ENCODE measurements at regions not wholly inside any gene's neighbourhood (a gene's known extent, or its start where the extent isn't known, plus 50 kb on each side); places are given as distances from the start of the nearest gene placed in this dataset.
"Not testable (repeated sequence)": the region's sequence is repeated elsewhere in the genome, so short reads cannot be mapped to it uniquely, and the experiment has no call there.

DNA sequence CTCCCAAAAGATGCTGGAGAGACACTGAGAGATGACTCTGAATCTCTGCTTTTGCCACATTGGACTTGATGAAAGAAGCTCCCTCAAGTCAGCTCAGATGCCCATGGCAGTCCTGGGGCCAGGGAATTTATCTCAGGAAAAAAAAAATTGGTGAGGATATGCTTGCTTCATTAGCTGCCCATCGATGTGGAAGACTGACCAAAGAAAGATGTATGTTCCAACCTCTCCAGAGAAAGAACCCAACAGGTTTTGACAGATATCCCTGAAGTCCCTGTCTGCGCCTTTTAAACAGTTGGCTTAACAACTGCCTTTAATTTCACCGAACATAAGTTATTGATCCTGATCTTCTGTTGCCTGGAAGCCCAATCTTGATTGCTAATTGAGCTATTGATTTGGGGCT lies 137.4 kb downstream of the TMEM114 start:
- DNase-seq: no peak

DNA sequence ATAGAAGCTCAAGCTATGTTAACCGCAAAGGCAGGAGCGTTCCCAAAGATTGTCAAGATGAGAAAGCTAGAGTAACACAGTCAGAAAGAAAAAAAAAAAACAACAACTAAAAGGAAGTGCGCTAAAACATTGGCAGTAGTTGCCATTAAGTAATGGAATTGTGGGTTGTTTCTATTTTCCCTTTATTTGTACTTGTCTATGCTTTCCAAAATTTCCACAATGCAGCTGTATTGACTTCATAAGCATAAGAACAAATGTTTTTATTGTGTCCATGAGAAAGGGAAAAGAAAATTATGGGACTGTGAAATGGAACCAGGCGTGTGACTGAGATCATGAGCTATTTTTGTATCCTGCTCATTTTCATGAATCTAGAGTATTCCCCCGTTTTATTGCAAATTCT lies 153.4 kb downstream of the TMEM114 start:
- no peak for DNase-seq

DNA sequence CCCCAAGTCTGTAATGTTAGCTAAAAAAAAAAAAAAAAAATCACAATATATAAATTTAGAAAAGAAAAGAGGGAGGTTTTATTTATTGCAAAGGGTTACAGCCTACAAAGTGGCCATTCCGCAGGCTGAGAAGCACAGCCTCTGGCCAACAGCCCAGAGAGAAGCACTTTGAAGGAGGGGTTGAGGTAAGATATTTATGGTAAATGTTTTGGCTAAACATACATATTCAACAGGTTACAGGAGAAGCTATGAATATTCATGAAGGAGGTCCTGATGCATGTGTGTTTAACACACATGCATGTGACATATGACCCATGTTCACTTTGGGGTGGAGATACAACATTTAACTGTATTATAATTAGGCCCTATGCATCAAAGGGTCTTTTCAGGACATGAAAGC lies 158.5 kb downstream of the TMEM114 start:
- DNase-seq: no peak

DNA sequence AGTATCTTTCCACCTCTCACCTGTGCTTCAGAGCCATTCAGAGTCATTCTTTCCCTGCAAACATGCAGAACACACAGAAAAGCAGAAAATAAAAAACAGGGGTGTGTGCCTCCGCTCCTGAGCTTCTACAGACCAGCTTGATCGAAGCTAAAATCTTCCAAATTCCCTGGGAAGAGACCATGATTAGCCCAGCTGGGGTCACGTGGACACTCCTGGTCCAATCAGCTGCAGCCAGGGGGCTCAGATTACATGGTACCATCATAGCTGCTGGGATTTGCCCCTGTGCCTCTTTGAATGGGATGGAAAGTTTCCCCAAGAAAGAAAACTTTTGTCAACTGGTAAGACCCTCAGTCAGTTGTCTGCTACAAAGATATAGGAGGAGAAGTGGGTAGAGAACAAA lies 159.9 kb downstream of the TMEM114 start:
- DNase-seq: no peak

DNA sequence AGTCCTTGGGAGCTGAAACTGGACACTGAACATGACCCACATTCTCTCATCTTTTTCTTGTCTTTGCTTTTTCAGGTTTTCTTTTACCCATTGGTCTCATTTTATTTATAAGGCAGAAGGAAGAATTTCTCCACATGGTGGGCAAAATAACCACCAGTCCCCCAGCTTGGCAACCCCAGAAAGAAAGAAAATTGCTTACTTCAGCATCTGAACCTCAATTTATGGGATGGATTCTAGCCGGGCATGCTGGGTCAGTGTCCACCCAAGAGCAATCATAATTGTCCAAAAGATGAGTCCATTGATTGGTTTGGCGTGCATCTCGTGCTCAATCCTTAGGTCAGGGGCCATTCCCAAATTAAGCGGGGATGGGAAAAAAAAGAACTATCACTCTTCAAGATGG lies 163.7 kb downstream of the TMEM114 start:
- no peak for DNase-seq

DNA sequence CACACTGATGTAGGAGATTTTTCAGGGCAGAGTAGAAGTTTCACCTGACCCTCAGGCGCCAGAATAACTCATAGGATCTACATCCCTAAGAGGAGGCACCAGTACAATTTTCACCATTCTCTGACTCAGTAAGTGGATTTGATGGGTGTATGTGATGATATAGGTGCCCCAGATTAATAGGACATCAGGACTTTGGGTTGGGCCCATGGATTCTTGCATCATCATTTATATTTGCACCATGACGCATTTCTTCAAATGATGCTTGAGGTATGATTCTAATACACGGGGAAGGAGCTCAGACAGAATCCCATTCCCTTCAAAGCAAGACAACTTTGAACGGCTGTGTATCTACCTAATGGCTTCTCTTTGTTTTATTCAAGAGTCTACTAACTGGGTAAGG lies 173.2 kb downstream of the TMEM114 start:
- DNase-seq: no peak

DNA sequence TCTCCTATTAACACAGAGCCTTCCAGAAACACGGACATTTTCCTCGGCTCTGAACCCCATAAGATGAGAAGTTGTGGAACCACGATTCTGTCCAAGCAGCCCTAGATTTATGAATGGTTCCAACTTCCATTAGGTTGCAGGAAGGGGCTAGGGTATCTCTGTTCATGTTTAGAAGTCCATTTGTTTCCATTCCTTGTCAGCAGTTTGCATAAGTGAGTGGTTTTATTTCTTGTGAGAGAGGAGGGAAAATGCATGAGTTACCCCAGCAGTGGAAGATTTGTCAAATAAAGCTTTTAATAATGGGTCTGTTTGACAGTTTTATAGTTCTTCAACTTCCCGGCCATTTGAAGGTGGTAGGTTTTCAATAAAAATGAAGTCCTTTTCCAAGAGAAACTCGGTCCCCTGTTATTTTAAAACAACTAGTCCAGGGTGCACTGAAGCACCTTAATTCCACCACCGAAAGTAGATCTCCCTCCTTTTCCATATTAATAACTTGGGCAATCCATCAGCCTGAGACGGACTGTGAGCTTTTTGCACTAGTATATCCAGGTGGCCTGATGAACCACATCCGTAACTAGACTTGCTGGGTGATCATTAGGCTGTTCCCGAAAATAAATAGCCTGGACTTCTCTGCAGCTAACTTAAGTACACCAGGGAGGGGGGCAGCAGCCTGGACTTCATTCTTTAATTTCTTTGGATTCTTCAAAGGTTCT lies 181.3 kb downstream of the TMEM114 start:
- no peak for DNase-seq

DNA sequence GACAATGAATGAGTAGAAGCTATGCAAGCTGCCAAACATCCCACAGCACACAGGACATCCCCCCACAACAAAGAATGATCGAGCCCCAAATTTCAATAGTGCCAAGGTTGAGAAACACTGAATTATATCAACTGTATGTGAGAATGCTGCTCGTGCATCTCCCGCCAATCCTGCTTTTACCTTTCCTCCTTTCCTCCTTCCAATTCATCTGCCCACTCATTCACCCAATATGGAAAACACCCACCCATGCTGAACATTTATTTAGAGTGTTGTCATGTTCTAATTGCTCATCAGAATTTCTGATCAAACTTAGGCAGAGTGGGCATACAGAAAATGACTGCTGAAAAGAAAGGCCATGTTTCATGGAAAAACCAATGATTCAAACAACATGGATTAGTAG lies 183.0 kb downstream of the TMEM114 start:
- no peak for DNase-seq

DNA sequence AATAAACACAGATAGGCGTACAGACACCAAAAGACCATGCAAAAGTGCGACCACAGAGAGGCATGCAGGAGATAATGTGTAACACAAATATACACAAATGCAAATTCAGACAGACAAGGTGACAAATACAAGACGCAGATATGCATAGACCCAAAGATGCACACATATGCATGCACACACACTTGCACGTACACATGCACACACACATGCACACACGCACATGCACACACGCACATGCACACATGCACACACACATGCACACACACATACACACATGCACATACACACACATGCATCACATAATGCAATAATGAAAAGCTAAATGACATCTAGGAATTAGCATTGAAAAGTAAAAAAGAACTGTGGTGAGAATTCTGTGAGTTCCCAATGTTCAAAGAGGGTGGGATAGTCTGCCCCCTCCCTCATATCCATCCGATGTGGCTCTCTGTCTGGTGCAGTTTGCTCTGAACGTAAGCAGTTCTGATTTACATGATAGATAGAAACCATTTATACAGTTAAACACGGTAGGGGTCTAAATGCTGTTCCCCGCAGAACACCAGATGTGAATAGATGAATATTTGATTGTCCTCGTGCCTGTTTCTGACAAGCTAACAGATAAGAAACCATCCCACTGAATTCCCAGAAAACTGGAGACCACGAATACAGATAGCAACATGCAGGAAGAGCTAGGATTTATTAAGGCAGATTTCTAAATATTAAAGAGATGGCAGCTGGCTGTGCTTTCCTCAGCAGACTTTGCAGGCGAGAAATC lies 186.1 kb downstream of the TMEM114 start:
- no peak for DNase-seq

DNA sequence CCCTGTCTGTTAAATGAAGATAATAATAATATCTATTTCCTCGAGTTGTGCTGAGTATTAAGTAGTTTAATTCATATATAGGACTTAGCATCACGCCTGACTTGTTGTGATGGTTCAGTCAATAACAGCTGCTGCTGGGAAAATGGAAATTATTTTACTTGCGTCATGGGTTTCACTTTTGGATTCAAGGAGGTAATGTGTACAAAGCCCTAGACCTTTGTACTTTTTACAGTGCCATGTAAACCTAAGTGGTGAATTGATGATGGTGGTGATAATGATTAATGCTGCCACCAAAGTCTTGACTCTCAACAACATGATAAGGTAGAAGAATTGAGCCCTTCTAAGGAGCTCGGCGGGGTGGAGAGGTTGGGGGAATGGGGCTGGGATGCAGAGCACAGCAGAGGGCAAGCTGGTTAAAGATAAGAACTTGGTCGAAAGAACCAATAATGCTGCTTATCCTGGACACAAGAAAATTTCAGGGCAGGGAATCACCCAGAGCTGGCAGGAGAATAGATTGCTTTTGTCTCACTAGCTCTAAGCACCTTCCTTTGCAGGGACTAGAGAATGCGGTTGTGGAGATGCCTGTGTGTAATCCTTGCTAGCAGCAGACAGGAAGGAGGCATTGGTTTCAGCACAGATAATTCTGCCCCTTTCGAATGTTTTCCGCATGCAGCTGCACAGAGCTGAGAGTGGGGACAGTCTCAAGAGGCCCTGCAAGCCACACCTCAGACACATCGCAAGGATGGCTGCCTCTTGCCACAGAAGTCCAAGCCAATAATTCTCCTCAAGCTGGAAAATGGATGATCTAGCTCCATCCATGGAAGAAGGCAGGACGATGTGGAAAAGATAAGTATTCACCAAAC lies 187.1 kb downstream of the TMEM114 start:
- no peak for DNase-seq

DNA sequence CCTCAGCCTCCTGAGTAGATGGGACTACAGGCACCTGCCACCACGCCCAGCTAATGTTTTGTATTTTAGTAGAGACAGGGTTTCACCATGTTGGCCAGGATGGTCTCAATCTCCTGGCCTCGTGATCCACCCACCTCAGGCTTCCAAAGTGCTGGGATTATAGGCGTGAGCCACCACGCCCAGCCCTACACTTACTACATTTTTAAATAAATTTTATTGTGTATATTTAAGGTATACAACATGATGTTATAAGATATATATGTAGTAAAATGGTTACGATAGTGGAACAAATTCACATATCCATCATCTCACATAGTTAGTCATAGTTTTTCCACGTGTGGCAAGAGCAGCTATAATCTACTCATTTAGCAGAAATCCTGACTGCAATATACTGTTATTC lies 189.6 kb downstream of the TMEM114 start:
- DNase-seq: not testable (repeated sequence)

DNA sequence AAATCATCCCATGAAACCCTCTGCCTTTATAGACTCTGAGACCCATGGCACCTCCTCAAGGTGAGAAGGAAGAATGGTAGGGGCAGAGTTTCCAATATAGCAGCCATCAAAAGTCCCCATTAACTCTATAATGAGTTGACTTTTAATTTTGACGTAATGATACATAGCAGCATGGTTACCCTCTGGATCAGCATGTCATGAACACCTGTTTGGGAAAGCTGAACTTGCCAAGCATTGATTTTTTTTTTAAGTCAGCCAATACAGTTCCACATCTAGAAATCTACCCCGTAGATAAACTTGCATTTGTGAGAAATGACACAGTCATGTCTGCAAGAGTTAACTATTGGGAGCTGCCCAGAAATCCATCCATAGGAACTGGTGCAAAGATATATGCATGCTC lies 191.8 kb downstream of the TMEM114 start:
- no peak for DNase-seq

DNA sequence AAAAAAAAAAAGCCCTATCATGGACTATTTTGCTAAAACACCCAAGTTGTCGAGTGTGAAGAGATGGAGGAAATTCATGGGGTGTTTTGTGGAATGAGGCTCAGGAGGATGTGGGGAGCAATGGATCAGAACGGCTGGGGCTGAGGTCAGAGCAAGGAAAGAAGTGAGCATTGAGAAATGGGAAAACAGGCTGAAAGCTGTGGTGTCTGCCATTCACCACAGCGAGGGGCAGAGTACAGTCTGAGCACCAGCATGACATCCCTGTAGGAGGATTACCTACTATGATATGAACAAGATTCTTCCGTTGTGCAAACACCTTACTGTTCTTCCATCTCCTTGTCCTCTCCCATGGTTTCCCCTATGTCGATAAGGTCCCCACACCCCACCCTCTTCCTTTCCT lies 193.1 kb downstream of the TMEM114 start:
- no peak for DNase-seq

DNA sequence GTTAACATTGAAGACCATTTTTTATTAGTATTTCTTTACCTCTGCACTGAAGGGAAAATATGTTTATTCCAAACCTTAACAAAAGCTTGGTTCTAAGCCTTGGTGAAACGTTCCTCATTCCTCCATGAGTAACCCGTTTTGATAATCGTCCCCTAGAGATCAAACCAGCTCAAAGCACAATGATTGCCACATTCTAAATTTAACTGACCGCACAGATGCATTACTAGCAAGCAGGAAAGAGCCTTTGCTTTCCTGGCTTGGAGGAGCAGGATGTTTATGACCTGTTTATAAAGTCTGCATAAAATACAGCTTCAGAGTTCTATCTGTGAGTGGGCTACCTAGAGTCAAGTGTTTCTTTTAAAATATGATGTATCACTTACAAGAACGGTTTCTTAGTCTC lies 193.8 kb downstream of the TMEM114 start:
- no peak for DNase-seq

DNA sequence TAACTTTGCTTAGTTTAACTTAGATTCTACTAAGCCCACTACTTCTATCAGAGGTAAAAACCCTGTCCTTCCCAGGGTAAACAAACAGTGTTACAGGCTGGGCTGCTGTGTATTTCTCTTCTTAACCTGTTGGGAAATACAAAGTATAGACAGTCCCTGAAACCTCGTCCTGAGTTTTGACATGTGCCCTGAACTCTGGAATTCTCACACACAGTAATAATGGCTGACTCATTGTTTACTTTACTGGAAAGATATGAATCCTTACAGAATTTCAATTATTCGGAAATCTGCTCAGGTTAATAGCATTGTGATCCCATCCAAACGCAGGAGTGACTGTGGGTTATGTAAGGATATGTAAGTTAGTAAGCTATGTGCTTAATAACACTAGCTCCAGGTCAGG lies 199.1 kb downstream of the TMEM114 start:
- no peak for DNase-seq

DNA sequence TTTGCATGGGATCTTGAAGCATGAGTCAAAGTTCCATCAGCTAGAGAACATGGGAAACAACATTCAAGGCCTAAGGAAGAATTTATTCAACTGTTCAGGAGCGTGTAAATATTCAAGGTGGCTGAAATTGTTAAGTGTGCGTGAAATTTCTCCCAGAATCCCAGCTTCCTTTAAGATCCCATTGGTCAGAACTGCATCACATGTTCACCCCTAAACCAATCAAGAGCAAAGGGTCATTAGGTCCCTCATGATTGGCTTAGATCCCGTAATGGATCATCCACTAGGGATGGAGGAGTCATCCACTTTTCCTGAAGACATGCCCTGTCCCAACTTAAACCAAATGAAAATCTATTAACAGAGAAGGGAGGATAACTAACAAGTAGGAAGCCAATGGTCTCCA lies 201.6 kb downstream of the TMEM114 start:
- DNase-seq: no peak

DNA sequence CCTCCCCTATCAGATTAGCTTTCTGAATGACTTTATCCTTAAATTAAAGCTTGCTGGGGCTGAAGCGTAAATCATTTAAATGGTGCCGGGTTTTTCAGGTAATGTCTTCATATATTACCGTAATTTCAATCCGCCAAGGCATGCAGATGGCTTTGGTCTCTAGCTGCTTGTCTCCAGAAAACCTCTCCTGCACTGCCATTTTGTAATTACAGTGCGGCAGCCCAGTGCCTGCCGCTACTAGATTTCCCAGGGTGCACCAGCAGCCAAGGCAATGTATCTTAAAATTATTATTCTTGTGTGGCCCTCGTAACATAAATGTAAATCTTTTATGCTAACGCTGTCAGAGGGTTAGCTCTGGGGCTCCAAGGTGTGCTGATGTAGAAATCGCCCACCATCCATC lies 208.5 kb downstream of the TMEM114 start:
- DNase-seq: no peak

DNA sequence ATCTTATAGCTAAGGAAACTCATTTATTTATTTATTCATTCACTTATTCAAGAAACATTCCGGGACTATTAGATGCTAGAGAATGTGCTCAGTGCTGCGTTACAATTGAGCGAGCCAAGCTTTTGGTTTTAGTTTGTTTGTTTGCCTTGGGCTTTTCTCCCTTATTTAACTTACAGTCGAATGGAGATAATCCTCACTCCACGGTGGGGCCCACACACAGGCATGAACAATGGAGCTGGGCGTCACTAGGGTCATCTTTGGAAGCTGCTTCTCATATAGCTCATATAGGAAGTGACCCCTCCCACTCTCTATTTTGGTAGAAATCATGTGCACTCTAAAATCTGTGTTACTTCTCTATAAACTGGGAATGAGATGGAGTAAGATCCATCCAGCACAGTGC lies 210.0 kb downstream of the TMEM114 start:
- no peak for DNase-seq

DNA sequence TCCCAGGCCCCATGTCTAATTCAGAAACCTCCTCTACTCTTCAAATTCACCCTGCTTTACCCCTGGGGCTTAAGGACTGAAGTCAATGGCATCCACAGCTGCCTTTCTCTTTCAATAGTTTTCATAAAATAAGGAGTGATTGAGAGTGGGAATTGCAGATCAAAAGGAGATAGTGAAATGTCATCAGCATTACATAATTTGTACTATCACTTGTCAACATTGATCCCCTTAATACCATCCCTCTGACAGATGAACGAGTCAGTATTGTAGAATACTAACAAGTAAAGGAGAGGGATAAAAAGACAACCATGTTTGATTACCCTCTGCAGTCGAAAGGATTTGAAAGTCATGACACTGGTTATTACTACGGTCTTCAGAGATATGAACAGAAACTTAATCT lies 212.4 kb downstream of the TMEM114 start:
- DNase-seq: no peak

DNA sequence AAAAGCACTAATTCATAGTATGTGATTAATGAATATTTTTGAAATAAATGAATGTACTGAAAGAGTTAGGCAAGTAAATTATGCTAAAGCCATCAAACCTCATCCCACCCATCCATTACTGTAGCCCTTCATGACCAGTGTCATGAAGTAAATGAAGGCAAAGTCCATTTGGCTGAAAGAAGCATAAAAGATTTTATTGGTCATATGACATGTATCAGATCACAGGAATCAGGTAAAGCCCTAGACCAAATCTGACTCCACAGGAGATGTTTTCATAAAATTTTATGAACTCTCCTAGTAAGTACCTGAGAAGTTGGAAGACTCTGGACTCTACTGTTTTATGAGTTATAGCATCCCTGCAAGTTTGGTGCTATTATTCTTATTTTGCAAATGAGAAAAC lies 213.5 kb downstream of the TMEM114 start:
- no peak for DNase-seq

DNA sequence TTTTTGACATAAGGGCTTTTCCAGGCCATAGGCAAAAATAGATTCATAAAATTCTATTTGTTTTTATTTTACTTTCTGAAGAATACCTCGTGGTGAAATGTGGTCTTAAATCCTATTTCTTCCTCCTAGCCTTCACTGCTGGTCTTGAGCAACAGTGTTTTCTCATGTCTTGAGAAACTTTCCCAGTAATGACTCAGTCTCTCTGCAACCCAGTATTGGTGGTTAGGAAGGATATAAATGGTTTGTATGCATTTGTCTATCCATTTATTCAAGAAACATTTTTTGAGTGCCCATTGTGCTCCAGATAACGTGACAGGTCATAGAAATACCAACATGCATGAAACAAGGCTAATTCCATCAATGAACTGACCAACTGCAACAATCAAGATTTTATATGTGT lies 213.9 kb downstream of the TMEM114 start:
- DNase-seq: no peak

DNA sequence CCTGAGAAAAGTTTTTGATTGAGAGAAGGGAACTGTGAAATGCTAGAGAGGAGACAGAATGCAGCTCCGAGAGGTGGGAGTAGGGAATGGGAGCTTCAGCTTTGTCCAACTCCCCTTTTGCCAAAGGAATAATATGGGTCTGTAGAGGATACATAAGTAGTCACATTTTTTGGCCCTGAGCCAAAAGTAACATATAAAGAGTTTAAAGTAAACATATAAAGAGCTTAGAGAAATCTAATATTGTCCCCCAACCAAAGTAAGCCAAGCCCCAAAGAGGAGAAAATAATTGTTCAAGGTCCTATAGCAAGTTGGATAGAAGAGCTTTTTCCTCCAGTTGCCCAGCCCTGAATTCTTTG lies 215.1 kb downstream of the TMEM114 start:
- DNase-seq: no peak

DNA sequence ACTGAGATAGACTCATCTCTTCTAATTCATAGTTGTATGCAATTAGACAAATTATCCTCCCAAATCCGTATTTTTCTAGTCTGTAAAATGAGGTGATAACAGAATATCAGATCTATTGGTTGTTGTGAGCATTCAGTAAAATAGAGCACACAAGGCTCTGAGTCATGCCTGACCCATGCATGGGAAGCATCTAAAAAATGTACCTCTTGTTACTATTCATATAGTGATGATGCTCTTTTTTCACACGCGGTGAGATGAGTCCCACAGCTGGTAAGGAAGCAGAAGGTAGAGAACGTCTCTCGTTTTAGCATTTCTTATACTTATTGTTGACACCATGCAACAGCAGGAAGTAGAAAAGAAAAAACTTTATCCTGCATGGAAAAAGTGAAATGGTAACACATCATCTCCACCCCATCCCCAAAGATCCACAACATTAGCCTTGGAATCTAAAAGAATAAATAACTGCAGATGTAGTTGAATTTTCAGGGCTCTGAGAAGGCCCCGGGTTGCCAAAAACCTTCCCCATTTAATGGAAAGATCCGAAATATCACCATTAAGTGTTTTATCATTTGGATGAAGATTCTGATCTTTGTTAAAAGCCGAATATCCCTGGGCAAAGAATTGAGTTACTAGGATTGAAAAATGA lies 215.6 kb downstream of the TMEM114 start:
- DNase-seq: no peak

All from NCI-H82 (cell line).